Activated naive CD8-positive, alpha-beta T cell (primary cell): ENCODE measurements at regions not wholly inside any gene's neighbourhood (a gene's known extent, or its start where the extent isn't known, plus 50 kb on each side); places are given as distances from the start of the nearest gene placed in this dataset.

Experiments used
- H3K27ac Mint-ChIP-seq: one replicate; pipeline ENCODE4 v1.8.0; 2021; ENCODE audit warnings: mixed read lengths
- H3K27me3 Mint-ChIP-seq: one replicate; pipeline ENCODE4 v1.8.0; 2021; ENCODE audit warnings: mixed read lengths
- H3K36me3 Mint-ChIP-seq: one replicate; pipeline ENCODE4 v1.8.0; 2021; ENCODE audit warnings: mixed read lengths
- H3K4me1 Mint-ChIP-seq: one replicate; pipeline ENCODE4 v1.8.0; 2021; ENCODE audit warnings: low read depth, mixed read lengths
- H3K4me3 Mint-ChIP-seq: one replicate; pipeline ENCODE4 v1.8.0; 2021; ENCODE audit warnings: mild to moderate bottlenecking, mixed read lengths
- H3K9me3 Mint-ChIP-seq: one replicate; pipeline ENCODE4 v1.8.0; 2021; ENCODE audit warnings: low read depth, mixed read lengths

DNA sequence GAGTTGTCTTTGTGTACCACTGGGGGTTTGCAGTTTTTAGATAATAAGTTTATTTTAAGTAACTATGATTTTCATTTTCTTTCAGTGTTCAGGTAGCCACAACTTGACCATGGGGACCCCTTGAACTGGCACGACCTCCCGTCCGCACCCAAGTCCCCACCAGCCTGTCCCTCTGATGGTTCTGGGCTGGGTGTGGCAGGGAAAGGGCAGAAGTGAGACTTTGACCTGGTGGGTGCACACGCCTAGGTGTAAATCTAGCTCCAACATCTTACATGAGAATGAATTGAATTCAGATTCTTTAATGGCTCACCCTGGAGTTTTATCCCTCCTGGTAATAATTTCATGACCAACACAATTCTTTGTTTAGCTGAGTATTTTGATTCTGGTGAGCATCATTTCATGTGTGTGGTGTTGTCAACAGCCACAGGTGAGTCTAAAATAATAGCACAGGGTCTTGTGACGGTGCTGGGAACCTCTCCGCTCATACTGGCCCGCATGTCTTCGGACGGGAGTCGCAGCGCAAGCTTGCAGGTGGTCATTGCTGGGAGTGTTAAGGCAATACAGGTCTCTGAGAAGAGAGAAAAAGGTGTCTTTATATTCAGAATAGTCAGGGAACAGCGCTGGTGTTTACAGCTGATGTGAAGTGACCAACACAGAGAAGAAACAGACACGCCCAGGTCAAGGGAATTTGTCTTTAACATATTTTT lies 50.8 kb upstream of the POFUT2 start:
- no peak overlapping the region for H3K4me3 Mint-ChIP-seq
- peaks cover 5% of the 10 kb centered on the region for H3K27me3 Mint-ChIP-seq
- H3K27ac Mint-ChIP-seq, result no peak overlapping the region
- no peaks in the 10 kb centered on the region for H3K4me1 Mint-ChIP-seq
- H3K36me3 Mint-ChIP-seq, result no peaks in the 10 kb centered on the region
- no peaks in the 10 kb centered on the region for H3K9me3 Mint-ChIP-seq

DNA sequence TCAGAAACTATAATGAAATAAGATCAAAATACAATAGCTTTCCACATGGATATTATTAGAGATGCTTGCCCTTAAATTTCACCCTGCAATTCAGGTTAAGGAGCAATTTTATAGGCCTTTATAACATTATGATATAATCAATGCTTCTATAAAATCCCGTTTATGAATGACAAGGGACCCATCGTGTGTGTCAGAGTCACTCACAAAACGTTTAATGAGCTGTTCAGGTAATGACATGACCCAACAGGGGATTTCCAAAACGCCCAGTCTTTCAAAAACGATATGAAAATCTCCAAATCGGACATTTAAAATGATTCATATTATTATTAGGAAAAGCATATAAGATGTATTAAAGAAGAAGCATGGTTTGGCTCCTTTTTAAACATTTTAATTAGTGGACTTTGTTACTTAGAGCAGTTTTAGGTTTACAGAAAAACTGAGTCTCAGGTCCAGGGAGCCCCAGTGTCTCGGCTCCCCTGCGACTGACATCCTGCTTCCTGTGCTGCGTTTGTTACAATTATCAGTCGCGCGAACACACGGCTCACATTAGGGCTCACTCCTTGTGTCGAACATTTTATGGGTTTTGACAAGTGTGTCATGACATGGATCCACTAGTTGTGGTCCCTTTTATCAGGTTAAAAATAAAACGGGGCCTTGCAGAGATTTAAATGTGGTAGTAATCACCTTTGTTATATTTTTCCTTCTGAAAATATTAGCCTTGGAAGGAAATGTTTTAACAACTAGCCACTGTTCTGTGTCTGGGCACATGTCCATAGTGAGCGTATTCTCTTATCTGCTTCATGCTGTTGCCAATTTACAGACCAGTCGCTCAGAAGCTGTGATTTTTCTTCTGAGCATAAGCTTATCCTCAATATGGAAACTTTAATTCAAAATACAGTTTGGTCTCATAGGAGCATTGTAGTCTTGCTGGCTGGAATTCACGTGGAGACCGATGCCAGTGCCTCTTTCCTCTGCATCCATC lies 52.0 kb upstream of the POFUT2 start:
- Mint-ChIP-seq H3K27ac (no peak overlapping the region), H3K4me3 (no peak overlapping the region), H3K4me1 (no peaks in the 10 kb centered on the region), H3K27me3 (peaks cover 5% of the 10 kb centered on the region), H3K36me3 (no peaks in the 10 kb centered on the region), H3K9me3 (no peaks in the 10 kb centered on the region)

DNA sequence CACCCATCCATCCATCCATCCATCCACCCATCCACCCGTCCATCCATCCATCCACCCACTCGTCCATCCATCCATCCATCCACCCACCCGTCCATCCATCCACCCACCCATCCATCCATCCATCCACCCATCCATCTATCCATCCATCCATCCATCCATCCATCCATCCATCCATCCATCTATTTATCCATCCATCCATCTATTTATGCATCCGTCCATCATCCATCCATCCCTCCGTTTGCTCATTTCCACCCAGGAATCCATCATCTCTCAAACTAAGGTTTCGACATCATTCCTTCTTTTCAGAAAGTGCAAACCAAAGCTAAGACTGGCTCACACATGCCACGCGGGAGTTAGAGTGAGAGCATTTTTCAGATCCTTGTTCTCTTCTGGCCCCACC lies 52.8 kb upstream of the POFUT2 start:
- no peaks in the 10 kb centered on the region for H3K9me3 Mint-ChIP-seq
- no peak overlapping the region for H3K27ac Mint-ChIP-seq
- no peak overlapping the region for H3K4me3 Mint-ChIP-seq
- no peaks in the 10 kb centered on the region for H3K36me3 Mint-ChIP-seq
- no peaks in the 10 kb centered on the region for H3K4me1 Mint-ChIP-seq
- peaks cover 5% of the 10 kb centered on the region for H3K27me3 Mint-ChIP-seq

DNA sequence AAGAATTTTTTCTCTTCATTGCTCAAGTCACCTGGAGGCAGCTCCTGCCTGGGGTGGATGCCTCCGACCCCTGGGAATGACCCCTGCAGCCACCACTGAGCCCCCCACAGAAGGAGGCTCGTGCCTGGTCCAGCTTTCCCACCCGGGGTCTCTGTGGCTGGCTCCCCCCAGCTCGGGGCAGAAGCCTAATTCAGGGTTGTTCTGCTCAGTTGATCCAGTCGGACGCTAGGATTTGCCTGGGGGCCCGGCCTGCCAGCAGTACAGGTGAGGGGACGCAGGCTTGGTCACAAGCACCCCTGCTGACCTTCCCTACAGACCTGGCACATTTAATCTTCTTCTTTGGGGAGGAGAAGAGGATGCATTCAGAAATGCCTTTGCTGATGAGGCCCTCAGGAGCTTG lies 53.6 kb upstream of the POFUT2 start:
- Mint-ChIP-seq H3K4me3 (no peak overlapping the region), H3K27me3 (peaks cover 5% of the 10 kb centered on the region), H3K36me3 (no peaks in the 10 kb centered on the region), H3K4me1 (no peaks in the 10 kb centered on the region), H3K27ac (no peak overlapping the region), H3K9me3 (no peaks in the 10 kb centered on the region)

DNA sequence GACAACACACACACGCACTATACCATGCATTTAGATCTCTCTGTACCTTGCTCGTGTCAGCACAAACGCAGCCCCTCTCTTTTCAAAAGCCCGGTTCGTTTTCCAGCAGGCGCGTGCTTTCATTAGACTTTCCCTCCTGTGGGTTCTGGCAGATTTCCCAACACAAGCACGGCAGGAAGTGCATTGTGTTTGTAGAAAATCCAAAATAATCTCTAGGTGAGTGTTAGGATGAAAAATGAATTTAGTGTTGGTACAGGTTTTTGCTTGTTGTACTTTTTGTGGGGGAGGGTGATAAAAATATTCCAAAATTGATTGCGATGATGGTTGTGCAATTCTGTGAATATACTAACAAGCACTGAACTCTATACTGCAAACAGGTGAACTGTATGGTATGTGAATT lies 54.1 kb upstream of the POFUT2 start:
- Mint-ChIP-seq H3K27ac (no peak overlapping the region), H3K4me1 (no peaks in the 10 kb centered on the region), H3K36me3 (no peaks in the 10 kb centered on the region), H3K9me3 (no peaks in the 10 kb centered on the region), H3K4me3 (no peak overlapping the region), H3K27me3 (peaks cover 5% of the 10 kb centered on the region)

DNA sequence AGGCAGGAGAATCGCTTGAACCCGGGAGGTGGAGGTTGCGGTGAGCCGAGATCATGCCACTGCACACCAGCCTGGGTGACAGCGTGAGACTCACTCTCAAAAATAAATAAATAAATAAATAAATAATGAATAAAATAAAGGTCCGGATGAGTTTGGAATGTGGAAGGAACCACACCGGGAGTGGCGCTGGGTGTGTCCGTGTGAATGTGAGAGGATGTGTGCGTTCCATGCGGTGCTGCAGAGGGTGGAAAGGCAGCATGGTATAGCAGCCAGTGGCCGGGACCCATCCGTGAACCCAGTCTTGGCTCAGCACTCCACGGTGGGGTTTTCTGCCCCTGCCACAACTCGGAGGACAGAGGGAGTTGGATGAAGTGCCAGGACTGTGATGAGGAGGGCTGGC lies 56.2 kb upstream of the POFUT2 start:
- Mint-ChIP-seq H3K9me3 (no peaks in the 10 kb centered on the region), H3K27ac (no peak overlapping the region), H3K4me3 (no peak overlapping the region)

DNA sequence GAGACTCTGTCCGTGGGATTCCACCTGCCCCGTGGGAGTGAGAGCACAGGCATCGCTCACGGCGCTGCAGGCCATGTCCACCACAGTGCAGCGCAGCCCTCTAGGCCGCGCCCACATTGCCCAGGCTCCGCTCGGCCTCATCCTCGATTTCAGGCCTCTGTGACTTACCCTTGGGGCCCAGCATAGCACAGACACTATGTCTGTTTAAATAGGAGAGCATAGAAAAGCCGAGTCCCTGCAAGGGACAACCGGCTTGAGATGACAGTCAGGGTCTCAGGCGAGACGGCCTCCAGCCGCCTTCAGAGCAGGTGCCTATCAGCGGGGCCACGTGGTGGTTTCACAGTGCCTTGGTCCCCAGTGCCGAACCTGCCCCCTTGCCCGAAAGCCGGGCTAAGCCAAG lies 56.9 kb upstream of the POFUT2 start:
- no peak overlapping the region for H3K4me3 Mint-ChIP-seq
- H3K9me3 Mint-ChIP-seq, result no peaks in the 10 kb centered on the region
- peaks cover 5% of the 10 kb centered on the region for H3K27me3 Mint-ChIP-seq
- H3K36me3 Mint-ChIP-seq, result no peaks in the 10 kb centered on the region
- H3K4me1 Mint-ChIP-seq, result no peaks in the 10 kb centered on the region
- no peak overlapping the region for H3K27ac Mint-ChIP-seq

More for the DNA sequence above, 56.2 kb upstream of the POFUT2 start:
- no peaks in the 10 kb centered on the region for H3K36me3 Mint-ChIP-seq
- H3K4me1 Mint-ChIP-seq, result no peaks in the 10 kb centered on the region
- peaks cover 5% of the 10 kb centered on the region for H3K27me3 Mint-ChIP-seq

DNA sequence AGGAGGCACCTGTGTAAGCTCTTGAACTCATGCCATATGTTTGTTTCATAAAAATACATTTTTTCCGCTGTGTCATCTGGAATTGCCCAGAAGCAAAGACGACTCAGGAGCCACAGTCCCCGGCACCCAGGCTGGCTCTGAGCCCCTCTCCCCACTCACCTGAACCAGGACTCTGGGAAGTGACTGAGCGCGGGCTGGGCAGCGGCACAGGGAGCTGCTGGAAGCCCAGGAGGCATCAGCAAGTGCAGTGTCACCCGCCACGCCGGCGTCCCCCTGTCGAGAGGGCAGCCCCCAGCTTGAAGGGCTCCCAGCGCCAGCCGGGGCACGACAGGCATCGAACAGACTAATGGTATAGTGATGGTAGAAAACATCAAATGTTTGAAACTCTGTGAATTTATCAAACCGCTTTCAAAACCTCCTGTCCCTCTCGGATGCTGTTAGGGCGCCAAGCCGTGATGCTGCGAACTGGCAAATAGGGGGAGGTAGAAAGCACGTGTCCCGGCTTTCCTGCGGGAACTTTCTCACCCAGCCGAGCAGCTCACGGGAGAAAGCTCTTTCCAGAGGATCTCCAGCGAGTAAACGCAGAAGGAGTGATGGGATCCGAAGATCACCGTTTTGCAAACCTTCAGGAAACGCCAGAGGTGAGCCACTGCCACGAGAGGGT lies 57.8 kb upstream of the COL18A1 start:
- no peaks in the 10 kb centered on the region for H3K27me3 Mint-ChIP-seq
- no peaks in the 10 kb centered on the region for H3K4me1 Mint-ChIP-seq
- no peaks in the 10 kb centered on the region for H3K36me3 Mint-ChIP-seq
- H3K27ac Mint-ChIP-seq, result no peak overlapping the region
- no peak overlapping the region for H3K4me3 Mint-ChIP-seq
- no peaks in the 10 kb centered on the region for H3K9me3 Mint-ChIP-seq

DNA sequence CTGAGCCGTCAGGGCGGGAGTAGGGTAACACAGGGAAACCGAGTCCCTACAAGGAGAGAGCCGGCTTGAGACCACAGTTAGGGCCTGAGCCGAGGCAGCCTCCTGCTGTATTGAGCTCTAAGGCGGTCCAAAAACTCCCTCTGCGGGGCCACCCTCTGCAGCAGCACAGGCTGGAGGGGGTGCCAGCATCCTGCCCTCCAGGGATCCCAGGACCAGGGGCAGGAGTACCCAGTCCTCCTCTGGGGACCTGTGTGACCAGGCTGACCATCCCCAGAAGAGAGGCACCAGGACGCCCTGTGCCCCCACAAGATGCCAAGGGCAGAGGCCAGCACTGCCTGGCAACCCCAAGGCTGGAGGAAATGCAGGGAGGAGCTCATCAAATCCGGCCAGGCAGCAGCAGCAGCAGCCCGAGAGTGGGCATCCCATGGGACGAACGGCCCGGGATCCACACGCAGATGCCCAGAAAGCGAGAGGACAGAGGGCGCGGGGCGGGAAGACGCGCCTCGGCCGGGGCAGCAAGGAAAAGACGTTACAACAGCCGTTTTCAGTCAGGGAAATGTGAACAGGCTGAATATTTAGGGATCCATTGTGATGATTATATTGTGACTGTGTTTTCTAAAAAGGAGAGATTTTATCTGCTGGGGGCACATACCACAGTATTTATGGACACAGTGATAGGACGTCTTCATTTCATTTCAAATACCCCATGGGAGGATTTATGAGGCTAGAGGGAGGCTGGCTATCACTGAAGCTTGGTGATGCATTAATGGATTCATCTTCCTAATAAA lies 57.1 kb upstream of the COL18A1 start:
- H3K9me3 Mint-ChIP-seq, result no peaks in the 10 kb centered on the region
- no peak overlapping the region for H3K27ac Mint-ChIP-seq
- no peaks in the 10 kb centered on the region for H3K36me3 Mint-ChIP-seq
- H3K4me1 Mint-ChIP-seq, result no peaks in the 10 kb centered on the region
- no peaks in the 10 kb centered on the region for H3K27me3 Mint-ChIP-seq
- H3K4me3 Mint-ChIP-seq, result no peak overlapping the region

DNA sequence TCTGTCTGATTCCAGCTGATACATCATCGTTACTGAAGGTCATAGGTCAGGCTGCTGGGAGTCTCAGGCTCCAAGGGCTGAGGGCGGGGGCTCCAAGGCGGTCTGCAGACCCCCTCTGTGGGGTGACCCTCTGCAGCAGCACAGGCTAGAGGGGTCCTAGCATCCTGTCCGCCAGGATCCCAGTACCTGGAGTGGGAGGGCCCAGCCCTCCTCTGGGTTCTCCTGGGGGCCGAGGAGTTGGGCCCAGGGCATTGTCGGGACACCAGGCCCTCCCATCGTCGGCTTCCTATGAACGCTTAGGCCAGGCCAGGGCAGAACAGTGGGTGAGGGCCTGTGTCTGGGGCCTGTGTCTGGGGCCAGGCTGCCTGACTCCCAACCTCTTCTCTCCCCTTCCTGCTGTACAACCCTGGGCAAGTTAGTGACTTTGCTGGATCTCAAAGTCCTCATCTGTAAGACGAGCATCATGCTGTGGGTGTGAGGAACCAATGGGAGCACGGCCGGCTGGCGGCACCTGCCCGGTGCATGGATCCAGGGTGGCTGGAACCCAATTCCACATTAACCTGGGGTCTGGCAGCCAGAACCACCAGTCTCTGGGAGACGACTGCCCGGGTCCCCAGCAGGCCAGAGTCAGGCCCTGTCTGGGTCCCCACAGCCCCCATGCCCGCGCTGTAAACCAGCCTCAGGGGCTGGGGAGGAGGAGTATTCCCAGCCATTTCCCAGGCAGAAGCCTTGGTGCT lies 56.2 kb upstream of the COL18A1 start:
- H3K4me3 Mint-ChIP-seq, result no peak overlapping the region
- no peaks in the 10 kb centered on the region for H3K4me1 Mint-ChIP-seq
- H3K27me3 Mint-ChIP-seq, result no peaks in the 10 kb centered on the region
- H3K36me3 Mint-ChIP-seq, result no peaks in the 10 kb centered on the region
- H3K9me3 Mint-ChIP-seq, result no peaks in the 10 kb centered on the region
- no peak overlapping the region for H3K27ac Mint-ChIP-seq

DNA sequence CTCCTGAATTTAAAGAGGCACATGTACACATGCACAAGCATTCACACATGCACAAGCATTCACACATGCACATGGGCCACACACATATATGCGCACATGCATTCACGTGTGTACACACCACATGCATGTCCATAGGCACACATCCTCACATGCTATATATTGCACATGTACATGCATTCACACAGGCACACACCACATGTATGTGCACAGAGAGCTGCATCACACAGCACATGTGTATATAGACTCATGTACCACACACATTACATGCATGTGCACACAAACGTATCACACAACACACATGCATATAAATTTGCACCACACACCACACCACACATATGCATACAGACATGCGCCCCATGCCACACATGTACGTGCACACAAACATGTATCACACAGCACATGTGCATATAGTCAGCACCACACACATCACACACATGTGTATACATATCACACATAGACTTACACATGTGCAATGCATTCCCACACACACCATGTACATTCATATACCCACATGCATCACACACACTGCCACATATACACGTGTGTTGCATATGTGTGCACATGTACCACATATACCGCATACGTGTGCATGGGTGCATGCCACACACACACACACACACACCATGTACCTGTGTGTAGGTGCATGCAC lies 54.6 kb upstream of the COL18A1 start:
- Mint-ChIP-seq H3K4me3 (no peak overlapping the region), H3K27me3 (no peaks in the 10 kb centered on the region), H3K9me3 (no peaks in the 10 kb centered on the region), H3K27ac (no peak overlapping the region), H3K36me3 (no peaks in the 10 kb centered on the region), H3K4me1 (peaks cover under 1% of the 10 kb centered on the region)

DNA sequence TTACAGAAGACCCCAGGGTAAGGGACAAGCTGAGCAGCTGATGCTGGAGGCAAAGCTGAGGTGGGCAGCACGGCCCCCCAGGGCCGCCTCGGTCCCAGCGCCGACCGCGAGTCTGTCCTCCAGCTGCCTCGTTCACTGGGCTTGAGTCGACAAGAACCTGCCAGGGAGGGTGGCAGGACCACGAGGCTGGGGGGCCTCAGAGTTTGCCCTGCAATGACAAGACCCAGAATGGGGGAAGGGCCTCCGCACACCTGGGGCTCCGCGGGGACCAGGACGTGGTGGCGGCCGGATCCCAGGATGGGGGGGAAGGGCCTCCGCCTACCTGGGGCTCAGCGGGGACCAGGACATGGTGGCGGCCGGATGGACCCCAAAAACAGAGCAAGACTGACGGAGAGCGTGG lies 53.9 kb upstream of the COL18A1 start:
- Mint-ChIP-seq H3K36me3 (no peaks in the 10 kb centered on the region), H3K27ac (no peak overlapping the region), H3K27me3 (peaks cover 5% of the 10 kb centered on the region), H3K9me3 (no peaks in the 10 kb centered on the region), H3K4me3 (no peak overlapping the region), H3K4me1 (peaks cover 6% of the 10 kb centered on the region)

DNA sequence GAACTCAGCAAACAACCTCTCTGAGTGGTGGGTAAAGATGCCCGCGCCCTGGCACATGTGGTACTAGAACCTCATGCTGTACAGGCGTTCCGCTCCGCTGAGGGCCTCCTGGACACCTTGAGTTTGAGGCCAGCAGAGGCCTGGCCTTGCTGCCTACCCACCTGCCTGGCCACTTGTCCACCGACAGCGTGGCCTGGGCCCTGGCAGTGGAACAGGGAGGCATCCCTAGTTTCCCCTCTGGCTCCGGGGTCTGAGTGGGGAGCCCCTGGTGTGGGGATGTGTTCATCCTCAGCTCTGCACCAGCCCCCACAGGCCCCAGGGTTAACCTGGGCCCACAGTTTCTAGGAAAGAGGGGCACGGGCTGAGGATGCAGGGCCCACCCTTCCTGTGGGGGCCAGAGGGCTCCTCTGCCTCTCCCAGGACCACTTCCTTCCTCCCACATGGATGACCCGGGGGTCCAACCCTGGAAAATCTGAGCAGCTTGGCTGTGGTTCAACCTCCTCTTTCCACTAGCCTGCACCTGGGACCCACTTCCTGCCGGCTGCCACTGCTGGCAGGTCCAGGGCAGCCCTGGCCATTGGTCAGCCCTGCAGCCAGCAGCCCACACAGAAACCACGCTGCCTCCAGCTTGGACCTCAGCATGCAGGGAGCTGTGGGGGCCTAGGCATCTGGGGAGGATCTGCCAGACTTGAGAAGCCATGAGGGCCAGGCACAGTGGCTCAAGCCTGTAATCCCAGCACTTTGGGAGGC lies 53.3 kb upstream of the COL18A1 start:
- Mint-ChIP-seq H3K27me3 (peaks cover 6% of the 10 kb centered on the region), H3K4me3 (no peak overlapping the region), H3K4me1 (peaks cover 8% of the 10 kb centered on the region)

More for the DNA sequence above, 53.3 kb upstream of the COL18A1 start:
- Mint-ChIP-seq H3K27ac (no peak overlapping the region), H3K9me3 (no peaks in the 10 kb centered on the region), H3K36me3 (no peaks in the 10 kb centered on the region)
